Inflammatory macrophage (primary cell): ENCODE measurements at regions not wholly inside any gene's neighbourhood (a gene's known extent, or its start where the extent isn't known, plus 50 kb on each side); places are given as distances from the start of the nearest gene placed in this dataset.
"Not testable (repeated sequence)": the region's sequence is repeated elsewhere in the genome, so short reads cannot be mapped to it uniquely, and the experiment has no call there.

Experiments
- DNase-seq, 2 donors: peaks; one replicate each; pipeline ENCODE4 v3.0.0-alpha.2; 2020 to 2022

GRCh38 chr1:182331387-182331786 is 60.2 kb downstream of the GLUL start:
- DNase-seq: no peak

- no peak for DNase-seq
Measured at GRCh38 chr1:182330303-182330702, 61.3 kb downstream of the GLUL start.

- no peak for DNase-seq
Measured at GRCh38 chr1:182329471-182329870, 62.1 kb downstream of the GLUL start.

- no peak for DNase-seq
Measured at GRCh38 chr1:182328591-182328990, 63.0 kb downstream of the GLUL start.

- no peak for DNase-seq
Measured at GRCh38 chr1:182325339-182325738, 66.3 kb downstream of the GLUL start.

- not testable (repeated sequence) for DNase-seq
Measured at GRCh38 chr1:182321532-182321931, 70.1 kb downstream of the GLUL start.

GRCh38 chr1:182317611-182318161 is 73.9 kb downstream of the GLUL start:
- peak; percentile 27 to 56 for DNase-seq

GRCh38 chr1:182316454-182316853 is 75.1 kb downstream of the GLUL start:
- DNase-seq: not testable (repeated sequence)

GRCh38 chr1:182315167-182315556 is 76.4 kb downstream of the GLUL start:
- DNase-seq: peak in 1 of 2 donors; percentile 9

GRCh38 chr1:182309631-182310351 is 81.8 kb downstream of the GLUL start:
- DNase-seq: peak in 1 of 2 donors; percentile 8

- no peak for DNase-seq
Measured at GRCh38 chr1:182308826-182309225, 82.8 kb downstream of the GLUL start.

GRCh38 chr1:182307486-182307885 is 84.1 kb downstream of the GLUL start:
- DNase-seq: not testable (repeated sequence)

GRCh38 chr1:182305861-182306260 is 85.7 kb downstream of the GLUL start:
- DNase-seq: no peak

GRCh38 chr1:182304627-182305026 is 87.0 kb downstream of the GLUL start:
- DNase-seq: no peak

- DNase-seq: no peak
Measured at GRCh38 chr1:182304218-182304617, 87.4 kb downstream of the GLUL start.

GRCh38 chr1:182303778-182304177 is 87.8 kb downstream of the GLUL start:
- DNase-seq: peak in 1 of 2 donors; percentile 44

- DNase-seq: peak; percentile 29 to 40
Measured at GRCh38 chr1:182301467-182302198, 90.0 kb downstream of the GLUL start.

GRCh38 chr1:182301026-182301436 is 90.6 kb downstream of the GLUL start:
- no peak for DNase-seq

GRCh38 chr1:182299728-182300616 is 91.6 kb downstream of the GLUL start:
- peak; percentile 79 to 87 for DNase-seq

- DNase-seq: not testable (repeated sequence)
Measured at GRCh38 chr1:182299054-182299727, 92.4 kb downstream of the GLUL start.

GRCh38 chr1:182297335-182297734 is 94.3 kb downstream of the GLUL start:
- DNase-seq: no peak

GRCh38 chr1:182295697-182296096 is 95.9 kb downstream of the GLUL start:
- no peak for DNase-seq
